ENCODE measurements at regions not wholly inside any gene's neighbourhood (a gene's known extent, or its start where the extent isn't known, plus 50 kb on each side); places are given as distances from the start of the nearest gene placed in this dataset.

GRCh38 chr5:125113328-125113727 is 366.9 kb upstream of the ZNF608 start:
- intact Hi-C loops (cut with DNase I; ENCODE audit: low total_unique reads) (no loop called here), in situ Hi-C loops (cut with MboI; ENCODE audit: low pct_ligation_motif_present in 1 of 4, low pct_unique_long_range_greater_than_20kb in 1 of 4, low sequenced_read_pairs in 3 of 4) (no loop called here)
- no peak for TF ChIP-seq CTCF (IDR thresholded peaks at IDR 0.05)
- no peak for TF ChIP-seq EP300 (IDR thresholded peaks at IDR 0.05; ENCODE audit: low read depth)
- no peak for TF ChIP-seq POLR2A (IDR thresholded peaks at IDR 0.05)
- TF ChIP-seq POLR2AphosphoS5 (IDR thresholded peaks at IDR 0.05) = no peak
- no peak for DNase-seq
- H3K4me3 ChIP-seq = no peak overlapping the region
- H3K27me3 ChIP-seq = no peaks in the 10 kb centered on the region
- 17 to 55% methylated on average over 2 of the region's 2 CpGs for WGBS, 2 donors (ENCODE audit: low coverage in 1 of 2)
- no peak overlapping the region for H3K27ac ChIP-seq
- H3K36me3 ChIP-seq = no peaks in the 10 kb centered on the region
- no peaks in the 10 kb centered on the region for H3K9me3 ChIP-seq
- H3K4me1 ChIP-seq = no peaks in the 10 kb centered on the region

- intact Hi-C loops (cut with DNase I; ENCODE audit: low total_unique reads) (no loop called here), in situ Hi-C loops (cut with MboI; ENCODE audit: low pct_ligation_motif_present in 1 of 4, low pct_unique_long_range_greater_than_20kb in 1 of 4, low sequenced_read_pairs in 3 of 4) (no loop called here)
- Histone ChIP-seq H3K36me3 (no peaks in the 10 kb centered on the region), H3K9me3 (no peaks in the 10 kb centered on the region), H3K4me1 (no peaks in the 10 kb centered on the region), H3K4me3 (no peak overlapping the region), H3K27ac (no peak overlapping the region), H3K27me3 (no peaks in the 10 kb centered on the region)
- DNase-seq = no peak
- TF ChIP-seq POLR2A (IDR thresholded peaks at IDR 0.05) = no peak
- TF ChIP-seq CTCF (IDR thresholded peaks at IDR 0.05) = no peak
- no peak for TF ChIP-seq EP300 (IDR thresholded peaks at IDR 0.05; ENCODE audit: low read depth)
- no peak for TF ChIP-seq POLR2AphosphoS5 (IDR thresholded peaks at IDR 0.05)
- 91 to 92% methylated on average over 4 to 6 of the region's 6 CpGs for WGBS, 2 donors (ENCODE audit: low coverage in 1 of 2)
Observed at GRCh38 chr5:125115195-125115525, 368.7 kb upstream of the ZNF608 start.

GRCh38 chr5:125117566-125117965 is 371.1 kb upstream of the ZNF608 start:
- Histone ChIP-seq H3K27me3 (no peaks in the 10 kb centered on the region), H3K27ac (no peak overlapping the region), H3K36me3 (no peaks in the 10 kb centered on the region), H3K4me3 (no peak overlapping the region), H3K9me3 (no peaks in the 10 kb centered on the region), H3K4me1 (no peaks in the 10 kb centered on the region)
- WGBS, 2 donors (ENCODE audit: low coverage in 1 of 2) = 76 to 100% methylated on average over 2 to 6 of the region's 6 CpGs
- TF ChIP-seq POLR2A (IDR thresholded peaks at IDR 0.05) = no peak
- TF ChIP-seq CTCF (IDR thresholded peaks at IDR 0.05) = no peak
- no peak for TF ChIP-seq POLR2AphosphoS5 (IDR thresholded peaks at IDR 0.05)
- no peak for TF ChIP-seq EP300 (IDR thresholded peaks at IDR 0.05; ENCODE audit: low read depth)
- no peak for DNase-seq
- intact Hi-C loops (cut with DNase I; ENCODE audit: low total_unique reads) (no loop called here), in situ Hi-C loops (cut with MboI; ENCODE audit: low pct_ligation_motif_present in 1 of 4, low pct_unique_long_range_greater_than_20kb in 1 of 4, low sequenced_read_pairs in 3 of 4) (no loop called here)

- no peak for DNase-seq
- Histone ChIP-seq H3K9me3 (no peaks in the 10 kb centered on the region), H3K4me1 (peaks cover 0 to under 1% (median 0%) of the 10 kb centered on the region in 4 donors), H3K4me3 (no peak overlapping the region), H3K27ac (no peak overlapping the region), H3K27me3 (no peaks in the 10 kb centered on the region), H3K36me3 (no peaks in the 10 kb centered on the region)
- intact Hi-C loops (cut with DNase I; ENCODE audit: low total_unique reads) = no loop called here
- TF ChIP-seq EP300 (IDR thresholded peaks at IDR 0.05; ENCODE audit: low read depth) = no peak
- no peak for TF ChIP-seq POLR2AphosphoS5 (IDR thresholded peaks at IDR 0.05)
- no peak for TF ChIP-seq POLR2A (IDR thresholded peaks at IDR 0.05)
- no peak for TF ChIP-seq CTCF (IDR thresholded peaks at IDR 0.05)
- in situ Hi-C loops (cut with MboI; ENCODE audit: low pct_ligation_motif_present in 1 of 4, low pct_unique_long_range_greater_than_20kb in 1 of 4, low sequenced_read_pairs in 3 of 4) = no loop called here
- WGBS, 2 donors (ENCODE audit: low coverage in 1 of 2) = 77 to 89% methylated on average over 6 of the region's 6 CpGs
Observed at GRCh38 chr5:125120012-125120411, 373.6 kb upstream of the ZNF608 start.
